ENCODE measurements at regions not wholly inside any gene's neighbourhood (a gene's known extent, or its start where the extent isn't known, plus 50 kb on each side); places are given as distances from the start of the nearest gene placed in this dataset.

DNA sequence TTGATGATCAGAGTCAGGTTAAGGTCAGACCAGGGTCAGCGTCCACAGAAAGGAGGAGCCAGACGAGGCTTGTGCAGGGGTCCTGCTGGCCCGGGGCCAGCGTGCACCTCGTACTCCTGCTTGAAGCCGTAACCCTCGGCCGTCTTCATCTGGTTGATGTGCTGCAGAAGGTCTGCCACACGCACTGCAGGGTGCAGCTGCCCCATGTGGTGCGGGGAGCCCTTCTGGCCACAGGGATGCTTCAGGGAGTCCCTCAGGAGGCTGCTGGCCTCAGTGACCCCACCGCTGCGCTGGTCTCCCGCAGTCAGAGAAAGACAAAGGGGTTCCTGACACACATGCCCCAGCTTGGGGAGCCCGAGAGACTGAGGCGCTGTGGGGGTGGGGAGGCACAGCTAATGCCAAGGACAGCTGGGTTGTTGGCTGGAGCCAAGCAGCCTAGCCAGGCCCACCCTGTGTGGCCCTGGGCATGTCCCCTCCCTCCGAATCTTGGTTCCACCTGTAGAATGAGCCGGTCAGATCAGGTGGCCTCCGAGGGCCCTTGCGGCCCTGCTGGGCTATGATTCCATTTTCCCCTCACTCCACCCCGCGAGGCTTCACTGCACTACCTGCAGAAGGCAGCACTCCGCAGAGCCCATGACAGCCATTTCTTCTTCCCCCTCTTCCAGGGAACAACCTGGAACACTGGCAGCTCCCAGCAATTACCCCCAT, 251.9 kb downstream of the PTPRU start:
- Histone ChIP-seq H3K9me3 (ENCODE audit: control insufficient read depth, low read length) (no peaks in the 10 kb centered on the region), H3K27ac (ENCODE audit: low read depth, low read length) (no peak overlapping the region), H3K36me3 (ENCODE audit: control insufficient read depth, insufficient read depth, low read length) (no peaks in the 10 kb centered on the region), H3K4me1 (ENCODE audit: control insufficient read depth, insufficient read depth, low read length) (no peaks in the 10 kb centered on the region), H3K9ac (ENCODE audit: extremely low read depth, low read length, poor library complexity, severe bottlenecking) (no peak overlapping the region), H3K27me3 (ENCODE audit: control insufficient read depth, insufficient read depth, low read length, poor library complexity, severe bottlenecking) (peaks cover 56% of the 10 kb centered on the region), H3K4me3 (ENCODE audit: low read length) (no peak overlapping the region)
- Mint-ChIP-seq H3K36me3 (ENCODE audit: low read depth) (no peaks in the 10 kb centered on the region), H3K4me3 (no peak overlapping the region), H3K27ac (no peak overlapping the region), H3K9me3 (peaks cover 3% of the 10 kb centered on the region), H3K27me3 (ENCODE audit: insufficient read depth) (peaks cover 46% of the 10 kb centered on the region), H3K4me1 (peaks cover 12% of the 10 kb centered on the region)
- WGBS, 2 experiments (ENCODE audit: insufficient coverage in 1 of 2, insufficient read length in 1 of 2): 91 to 95% methylated on average over 11 to 22 of the region's 22 CpGs
- TF ChIP-seq, protein P1, sequence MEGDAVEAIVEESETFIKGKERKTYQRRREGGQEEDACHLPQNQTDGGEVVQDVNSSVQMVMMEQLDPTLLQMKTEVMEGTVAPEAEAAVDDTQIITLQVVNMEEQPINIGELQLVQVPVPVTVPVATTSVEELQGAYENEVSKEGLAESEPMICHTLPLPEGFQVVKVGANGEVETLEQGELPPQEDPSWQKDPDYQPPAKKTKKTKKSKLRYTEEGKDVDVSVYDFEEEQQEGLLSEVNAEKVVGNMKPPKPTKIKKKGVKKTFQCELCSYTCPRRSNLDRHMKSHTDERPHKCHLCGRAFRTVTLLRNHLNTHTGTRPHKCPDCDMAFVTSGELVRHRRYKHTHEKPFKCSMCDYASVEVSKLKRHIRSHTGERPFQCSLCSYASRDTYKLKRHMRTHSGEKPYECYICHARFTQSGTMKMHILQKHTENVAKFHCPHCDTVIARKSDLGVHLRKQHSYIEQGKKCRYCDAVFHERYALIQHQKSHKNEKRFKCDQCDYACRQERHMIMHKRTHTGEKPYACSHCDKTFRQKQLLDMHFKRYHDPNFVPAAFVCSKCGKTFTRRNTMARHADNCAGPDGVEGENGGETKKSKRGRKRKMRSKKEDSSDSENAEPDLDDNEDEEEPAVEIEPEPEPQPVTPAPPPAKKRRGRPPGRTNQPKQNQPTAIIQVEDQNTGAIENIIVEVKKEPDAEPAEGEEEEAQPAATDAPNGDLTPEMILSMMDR (conservative IDR thresholded peaks at IDR 0.05): no peak
- DNase-seq: no peak

DNA sequence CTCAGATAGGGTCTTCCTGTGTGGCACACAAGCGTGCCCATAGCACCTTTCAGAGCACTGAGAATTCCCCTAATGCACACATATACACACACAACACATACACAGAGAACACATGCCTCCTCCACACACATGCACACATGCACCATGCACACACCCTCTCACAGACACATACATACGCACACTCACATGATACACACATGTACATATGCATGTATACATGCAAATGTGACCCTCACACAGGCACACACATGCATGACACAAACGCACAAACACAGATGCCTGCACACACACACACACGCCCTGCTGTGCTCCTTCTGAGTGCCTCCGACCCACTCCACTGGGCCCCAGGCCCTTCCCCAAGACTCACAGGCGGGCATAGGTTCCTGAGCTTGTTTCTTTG, 251.0 kb downstream of the PTPRU start:
- Mint-ChIP-seq H3K4me3 (no peak overlapping the region), H3K27me3 (ENCODE audit: insufficient read depth) (peaks cover 55% of the 10 kb centered on the region), H3K4me1 (peaks cover 12% of the 10 kb centered on the region), H3K9me3 (no peaks in the 10 kb centered on the region), H3K36me3 (ENCODE audit: low read depth) (no peaks in the 10 kb centered on the region), H3K27ac (no peak overlapping the region)
- Histone ChIP-seq H3K36me3 (ENCODE audit: control insufficient read depth, insufficient read depth, low read length) (no peaks in the 10 kb centered on the region), H3K4me3 (ENCODE audit: low read length) (no peak overlapping the region), H3K4me1 (ENCODE audit: control insufficient read depth, insufficient read depth, low read length) (no peaks in the 10 kb centered on the region), H3K27ac (ENCODE audit: low read depth, low read length) (no peak overlapping the region), H3K9ac (ENCODE audit: extremely low read depth, low read length, poor library complexity, severe bottlenecking) (no peak overlapping the region), H3K9me3 (ENCODE audit: control insufficient read depth, low read length) (no peaks in the 10 kb centered on the region), H3K27me3 (ENCODE audit: control insufficient read depth, insufficient read depth, low read length, poor library complexity, severe bottlenecking) (peaks cover 65% of the 10 kb centered on the region)
- DNase-seq: no peak
- TF ChIP-seq, protein P1 (conservative IDR thresholded peaks at IDR 0.05): no peak
- WGBS, 2 experiments (ENCODE audit: insufficient coverage in 1 of 2, insufficient read length in 1 of 2): 92 to 100% methylated on average over 4 to 6 of the region's 6 CpGs

DNA sequence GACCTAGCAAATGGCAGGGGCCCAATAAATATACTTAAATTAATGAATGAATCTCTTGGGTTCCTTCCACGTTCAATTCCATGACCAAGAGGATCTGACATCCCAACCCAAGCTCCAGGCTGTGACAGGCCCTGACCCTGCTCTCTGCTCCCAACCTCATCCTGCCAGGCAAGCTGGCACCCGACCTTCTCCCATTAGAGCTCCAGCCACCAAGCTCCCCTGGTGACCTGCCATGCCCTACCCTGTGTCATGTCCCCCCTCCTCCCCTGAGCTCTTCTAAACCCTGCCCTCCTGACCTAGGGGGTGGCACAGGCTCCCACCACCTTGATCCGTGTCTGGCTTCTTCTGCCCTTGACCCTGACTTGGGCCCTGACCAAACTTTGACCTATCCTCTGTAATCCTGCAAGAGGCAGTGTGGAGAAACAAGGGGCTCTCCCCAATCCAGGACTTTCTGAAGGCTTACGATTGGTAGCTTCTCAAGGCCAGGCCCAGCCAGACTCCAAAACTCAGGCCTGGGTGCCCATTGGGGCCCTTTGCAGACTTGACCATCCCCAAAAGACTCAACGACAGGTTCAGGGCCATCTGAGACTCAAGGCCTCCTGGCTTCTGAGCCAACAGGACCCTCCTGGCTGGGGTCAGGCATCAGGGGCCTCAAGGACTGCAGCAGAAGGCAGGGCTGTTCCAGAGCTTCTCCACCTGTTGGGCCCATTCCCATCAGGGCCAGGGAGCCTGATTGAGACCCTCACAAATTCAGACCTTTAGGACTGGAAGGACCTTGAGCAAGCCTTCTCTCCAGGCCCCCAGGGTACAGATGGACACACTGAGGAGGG, 249.0 kb downstream of the PTPRU start:
- WGBS, 2 experiments (ENCODE audit: insufficient coverage in 1 of 2, insufficient read length in 1 of 2): 88 to 96% methylated on average over 4 to 5 of the region's 5 CpGs
- H3K36me3 ChIP-seq (ENCODE audit: control insufficient read depth, insufficient read depth, low read length): no peaks in the 10 kb centered on the region
- DNase-seq: peak; percentile 9
- H3K4me3 ChIP-seq (ENCODE audit: low read length): no peak overlapping the region
- no peaks in the 10 kb centered on the region for H3K4me1 ChIP-seq (ENCODE audit: control insufficient read depth, insufficient read depth, low read length)
- H3K9me3 ChIP-seq (ENCODE audit: control insufficient read depth, low read length): no peaks in the 10 kb centered on the region
- Mint-ChIP-seq H3K9me3 (no peaks in the 10 kb centered on the region), H3K27ac (no peak overlapping the region), H3K4me1 (peaks cover 12% of the 10 kb centered on the region), H3K27me3 (ENCODE audit: insufficient read depth) (peaks cover 65% of the 10 kb centered on the region), H3K36me3 (ENCODE audit: low read depth) (no peaks in the 10 kb centered on the region), H3K4me3 (no peak overlapping the region)
- peaks cover 83% of the 10 kb centered on the region for H3K27me3 ChIP-seq (ENCODE audit: control insufficient read depth, insufficient read depth, low read length, poor library complexity, severe bottlenecking)
- TF ChIP-seq, protein P1 (conservative IDR thresholded peaks at IDR 0.05): no peak
- H3K27ac ChIP-seq (ENCODE audit: low read depth, low read length): no peak overlapping the region
- H3K9ac ChIP-seq (ENCODE audit: extremely low read depth, low read length, poor library complexity, severe bottlenecking): no peak overlapping the region

Measured in endodermal cell (in vitro differentiated cells).